A549 (cell line): ENCODE measurements at regions not wholly inside any gene's neighbourhood (a gene's known extent, or its start where the extent isn't known, plus 50 kb on each side); places are given as distances from the start of the nearest gene placed in this dataset.

Experiments used
- CEBPB ChIP-seq, 2 experiments: fragments of >200 bp in 1 of 2; sonication (Bioruptor Twin) in 1 of 2; formaldehyde crosslinking in 1 of 2; IDR thresholded peaks; 2 replicates each; pipeline ENCODE4 v1.6.1; 2012 to 2016
- CTCF ChIP-seq: fragments of >200 bp; sonication (Bioruptor Twin); formaldehyde crosslinking; IDR thresholded peaks from 3 replicates; pipeline ENCODE4 v1.5.1; 2016

- TF ChIP-seq CTCF (no peak), CEBPB (IDR thresholded peaks at IDR 0.05) (no peak)
Observed at GRCh38 chr10:78365694-78366093, 332.0 kb downstream of the RPS24 start.
